Subcutaneous abdominal adipose tissue (tissue), 5 donors: ENCODE measurements at regions not wholly inside any gene's neighbourhood (a gene's known extent, or its start where the extent isn't known, plus 50 kb on each side); places are given as distances from the start of the nearest gene placed in this dataset.
"Not testable (repeated sequence)": the region's sequence is repeated elsewhere in the genome, so short reads cannot be mapped to it uniquely, and the experiment has no call there.

ENCODE experiments used
- H3K27ac ChIP-seq: one replicate; pipeline ENCODE4 v1.7.0; 2013; ENCODE audit warnings: low read depth, mild to moderate bottlenecking, inconsistent platforms, low read length, moderate library complexity
- H3K27me3 ChIP-seq, 5 donors: one replicate each; pipeline ENCODE4 v1.7.0; 2013; ENCODE audit warnings: low read length in 5 of 5, inconsistent platforms in 1 of 5; ENCODE audit not compliant: control insufficient read depth in 5 of 5, insufficient read depth in 4 of 5
- H3K36me3 ChIP-seq, 5 donors: one replicate each; pipeline ENCODE4 v1.7.0; 2013; ENCODE audit warnings: low read length in 5 of 5; ENCODE audit not compliant: control insufficient read depth in 5 of 5, insufficient read depth in 5 of 5
- H3K4me1 ChIP-seq, 5 donors: one replicate each; pipeline ENCODE4 v1.7.0; 2013; ENCODE audit warnings: low read length in 5 of 5, mild to moderate bottlenecking in 3 of 5, moderate library complexity in 1 of 5; ENCODE audit not compliant: control insufficient read depth in 5 of 5, insufficient read depth in 5 of 5
- H3K4me3 ChIP-seq, 5 donors: one replicate each; pipeline ENCODE4 v1.7.0; 2013; ENCODE audit warnings: low read length in 5 of 5, low read depth in 1 of 5
- H3K9ac ChIP-seq, 5 donors: one replicate each; pipeline ENCODE4 v1.7.0; 2013; ENCODE audit warnings: low read length in 5 of 5, mild to moderate bottlenecking in 4 of 5, moderate library complexity in 3 of 5
- H3K9me3 ChIP-seq, 5 donors: one replicate each; pipeline ENCODE4 v1.7.0; 2013; ENCODE audit warnings: low read length in 5 of 5; ENCODE audit not compliant: control insufficient read depth in 5 of 5
- donor health status: healthy.
- donor health status: healthy.
- donor health status: healthy.
- donor health status: healthy.
- donor health status: healthy.

DNA sequence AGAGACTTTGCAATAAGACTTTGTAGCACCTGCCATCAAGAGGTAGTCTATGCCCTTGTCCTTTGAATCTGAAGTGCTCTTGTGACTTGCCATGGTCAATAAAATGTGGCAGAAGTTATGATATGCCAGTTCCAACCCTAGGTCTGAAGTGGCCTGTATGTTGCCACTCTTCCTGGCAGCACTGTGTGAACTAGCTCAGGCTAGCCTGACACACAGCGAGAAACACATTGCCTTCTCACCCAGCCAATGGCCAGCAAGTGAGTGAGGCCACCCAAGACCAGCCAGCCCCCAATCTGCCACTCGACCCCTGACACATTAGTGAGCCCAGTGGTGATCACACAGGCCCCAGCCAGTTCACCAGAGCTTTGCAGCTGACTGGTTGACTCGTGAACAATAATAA lies 52.7 kb upstream of the OSMR start:
- Histone ChIP-seq H3K27ac (no peak overlapping the region), H3K4me1 (peaks cover 0 to 18% (median 8%) of the 10 kb centered on the region in 5 donors), H3K27me3 (peaks cover 0 to 5% (median 0%) of the 10 kb centered on the region in 5 donors), H3K4me3 (no peak overlapping the region), H3K36me3 (no peaks in the 10 kb centered on the region), H3K9ac (no peak overlapping the region), H3K9me3 (no peaks in the 10 kb centered on the region)

DNA sequence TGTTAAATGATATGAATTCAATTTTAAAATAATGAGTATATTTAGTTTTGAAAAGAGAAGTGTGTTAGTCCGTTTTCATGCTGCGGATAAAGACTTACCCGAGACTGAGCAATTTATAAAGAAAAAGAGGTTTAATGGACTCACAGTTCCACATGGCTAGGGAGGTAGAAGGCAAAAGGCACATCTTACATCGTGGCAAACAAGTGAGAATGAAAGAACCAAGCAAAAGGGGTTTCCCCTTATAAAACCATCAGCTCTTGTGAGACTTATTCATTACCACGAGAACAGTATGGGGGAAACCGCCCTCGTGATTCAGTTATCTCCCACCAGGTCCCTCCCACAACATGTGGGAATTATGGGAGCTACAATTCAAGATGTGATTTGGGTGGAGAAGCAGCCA lies 51.8 kb upstream of the OSMR start:
- not testable (repeated sequence) for H3K36me3 ChIP-seq, H3K27me3 ChIP-seq, H3K4me3 ChIP-seq, H3K27ac ChIP-seq, H3K9ac ChIP-seq, H3K9me3 ChIP-seq
- peaks cover 0 to 19% (median 8%) of the 10 kb centered on the region in 5 donors for H3K4me1 ChIP-seq

DNA sequence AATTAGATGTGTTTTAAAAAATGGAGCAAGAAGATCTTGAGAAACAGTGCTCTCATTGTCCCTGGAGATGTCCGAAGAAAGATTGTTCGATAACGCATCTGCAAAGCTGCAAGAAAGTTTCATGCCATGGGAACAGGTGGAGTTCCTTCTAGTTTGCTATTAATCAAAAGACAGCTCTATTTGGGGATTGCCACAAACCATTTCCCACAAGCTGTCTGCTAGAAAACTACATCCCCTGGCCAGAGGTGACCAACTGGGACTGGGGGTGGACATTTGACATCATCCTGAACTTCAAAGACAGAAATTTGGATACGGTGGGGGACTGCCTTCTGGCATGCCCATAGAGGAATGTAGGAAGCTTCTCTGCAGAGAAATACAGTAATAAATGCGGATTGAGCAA lies 50.8 kb upstream of the OSMR start:
- Histone ChIP-seq H3K27ac (no peak overlapping the region), H3K9ac (no peak overlapping the region), H3K36me3 (no peaks in the 10 kb centered on the region), H3K27me3 (peaks cover 0 to 5% (median 0%) of the 10 kb centered on the region in 5 donors), H3K4me3 (no peak overlapping the region), H3K9me3 (no peaks in the 10 kb centered on the region), H3K4me1 (peaks cover 0 to 27% (median 8%) of the 10 kb centered on the region in 5 donors)

DNA sequence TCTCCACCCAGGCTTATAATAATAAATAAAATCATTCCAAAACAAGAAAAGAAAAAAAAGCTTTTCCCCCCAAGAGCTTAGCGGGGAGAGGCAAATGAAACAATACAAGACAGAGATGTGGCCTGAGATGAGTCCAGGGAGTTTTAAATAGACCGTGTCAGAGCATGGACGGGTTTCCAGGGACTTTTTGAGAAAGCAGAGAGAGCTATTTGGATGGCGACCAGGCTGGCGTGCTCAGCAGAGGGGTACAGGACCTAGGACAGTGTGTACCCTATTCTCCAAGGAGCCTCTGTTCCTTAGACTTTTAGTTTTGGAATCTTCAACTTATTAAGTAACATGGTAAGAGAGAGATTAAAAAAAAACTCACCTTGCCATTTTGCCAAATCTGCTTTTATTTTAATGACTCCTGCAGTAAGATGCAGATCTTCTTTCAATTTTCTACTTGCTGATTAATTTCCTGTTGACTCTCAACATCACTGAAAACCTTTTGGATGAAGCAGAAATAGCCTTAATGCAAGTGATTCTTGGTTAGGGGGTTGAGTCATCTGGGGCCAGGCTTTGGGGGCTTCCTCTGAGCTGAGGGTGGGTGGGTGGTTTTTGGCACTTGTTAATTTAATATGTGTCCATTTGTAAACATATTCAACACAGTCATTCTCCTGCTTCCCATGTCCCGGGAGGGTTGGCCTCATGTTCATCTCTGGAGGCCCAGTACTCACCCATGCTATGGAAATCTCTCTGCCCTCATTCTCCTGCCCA lies 49.6 kb upstream of the OSMR start:
- Histone ChIP-seq H3K4me3 (no peak overlapping the region), H3K4me1 (peaks cover 0 to 32% (median 8%) of the 10 kb centered on the region in 5 donors), H3K27me3 (peaks cover 0 to 4% (median 0%) of the 10 kb centered on the region in 5 donors), H3K9me3 (no peaks in the 10 kb centered on the region), H3K9ac (no peak overlapping the region), H3K27ac (peak overlapping the region; percentile 37), H3K36me3 (no peaks in the 10 kb centered on the region)
